Stomach (tissue), 8 donors: ENCODE measurements at regions not wholly inside any gene's neighbourhood (a gene's known extent, or its start where the extent isn't known, plus 50 kb on each side); places are given as distances from the start of the nearest gene placed in this dataset.

Source experiments
- DNase-seq, 2 donors: peaks; one replicate each; pipeline versions ENCODE4 v3.0.0 to v3.0.0-alpha.2; 2013 to 2019
- H3K27ac ChIP-seq, 5 donors: fragments of 200-600 bp in 4 of 5; sonication (generic) in 4 of 5; one replicate each; pipeline ENCODE4 v1.5.1; 2013 to 2019; ENCODE audit warnings: mild to moderate bottlenecking in 1 of 5, moderate library complexity in 1 of 5
- H3K27me3 ChIP-seq, 3 donors: fragments of 200-600 bp; sonication (generic); one replicate each; pipeline ENCODE4 v1.5.1; 2017 to 2019; ENCODE audit warnings: mixed run types in 1 of 3
- H3K36me3 ChIP-seq, 4 donors: fragments of 200-600 bp; sonication (generic); 1 replicate in 3 of 4; 2 replicates in 1 of 4; pipeline ENCODE4 v1.5.1; 2016 to 2019
- H3K4me1 ChIP-seq, 4 donors: fragments of 200-600 bp; sonication (generic); one replicate each; pipeline ENCODE4 v1.5.1; 2016 to 2019
- H3K4me3 ChIP-seq, 4 donors: fragments of 200-600 bp; sonication (generic) in 3 of 4; one replicate each; pipeline ENCODE4 v1.5.1; 2016 to 2019; ENCODE audit warnings: mild to moderate bottlenecking in 1 of 4
- H3K9me3 ChIP-seq, 4 donors: fragments of 200-600 bp; sonication (generic); one replicate each; pipeline ENCODE4 v1.5.1; 2016 to 2019
- EP300 ChIP-seq: sonication (generic); formaldehyde crosslinking; IDR thresholded peaks from one replicate; pipeline ENCODE4 v1.6.1; 2017; ENCODE audit warnings: antibody characterized with exemption
- POLR2A ChIP-seq, 4 donors: fragments of 450-650 bp; IDR thresholded peaks; one replicate each; pipeline ENCODE4 v1.6.1; 2016; ENCODE audit warnings: antibody characterized with exemption in 4 of 4, control low read depth in 2 of 4, mild to moderate bottlenecking in 1 of 4, moderate library complexity in 1 of 4
- POLR2AphosphoS5 ChIP-seq, 3 donors: sonication (generic); formaldehyde crosslinking; IDR thresholded peaks; one replicate each; pipeline ENCODE4 v1.6.1; 2016; ENCODE audit warnings: antibody characterized with exemption in 3 of 3
- WGBS, 5 donors: extraction: QIAGEN DNeasy Blood & Tissue Kit in 3 of 5; methylation state at CpG; one replicate each; pipeline versions ENCODE4 v1.1.5 to v1.1.7; 2013 to 2018; 5-methylcytosine and 5-hydroxymethylcytosine counted together
- intact Hi-C: fragments of 100-400 bp; cut with DNase I; formaldehyde crosslinking; loops from one replicate; pipeline ENCODE4 v1.15.1; 2023; ENCODE audit warnings: low total_unique reads
- TF ChIP-seq, protein P1 (sequence below), 7 experiments: fragments of 450-650 bp in 4 of 7; fragments of 200-600 bp in 3 of 7; sonication (generic) in 3 of 7; IDR thresholded peaks; one replicate each; pipeline ENCODE4 v1.5.1; 2016 to 2019; ENCODE audit warnings: antibody characterized with exemption in 7 of 7, control low read depth in 2 of 7, mild to moderate bottlenecking in 1 of 7
- donor health status: healthy with polysubstance abuse.
- donor health status: Bipolar disorder and iron deficiency.
- donor health status: healthy.

DNA sequence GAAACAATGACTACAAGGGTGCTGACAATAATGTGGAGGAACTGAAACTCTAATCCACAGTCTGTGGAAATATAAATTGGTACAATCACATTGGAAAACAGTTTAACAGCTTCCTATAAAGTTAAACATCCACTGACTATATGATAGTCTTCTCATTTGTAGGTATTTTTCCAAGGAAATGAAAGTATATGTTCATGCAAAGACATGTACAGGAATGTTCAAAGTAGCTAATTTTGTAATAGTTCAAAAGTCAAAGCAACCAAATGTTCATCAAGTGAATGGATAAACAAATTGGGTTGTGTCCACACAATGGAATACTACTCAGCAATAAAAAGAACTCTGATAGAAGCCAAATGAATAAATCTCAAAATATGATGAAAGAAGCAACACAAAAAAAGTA, 626.0 kb upstream of the IGFBP3 start:
- no peak for DNase-seq
- Histone ChIP-seq H3K9me3 (no peaks in the 10 kb centered on the region), H3K4me3 (no peak overlapping the region), H3K36me3 (no peaks in the 10 kb centered on the region), H3K27me3 (no peaks in the 10 kb centered on the region), H3K4me1 (peaks cover 0 to 4% (median 2%) of the 10 kb centered on the region in 4 donors), H3K27ac (no peak overlapping the region)
- TF ChIP-seq POLR2AphosphoS5 (IDR thresholded peaks at IDR 0.05) (no peak), POLR2A (IDR thresholded peaks at IDR 0.05) (no peak), EP300 (no peak)
- TF ChIP-seq, protein P1, sequence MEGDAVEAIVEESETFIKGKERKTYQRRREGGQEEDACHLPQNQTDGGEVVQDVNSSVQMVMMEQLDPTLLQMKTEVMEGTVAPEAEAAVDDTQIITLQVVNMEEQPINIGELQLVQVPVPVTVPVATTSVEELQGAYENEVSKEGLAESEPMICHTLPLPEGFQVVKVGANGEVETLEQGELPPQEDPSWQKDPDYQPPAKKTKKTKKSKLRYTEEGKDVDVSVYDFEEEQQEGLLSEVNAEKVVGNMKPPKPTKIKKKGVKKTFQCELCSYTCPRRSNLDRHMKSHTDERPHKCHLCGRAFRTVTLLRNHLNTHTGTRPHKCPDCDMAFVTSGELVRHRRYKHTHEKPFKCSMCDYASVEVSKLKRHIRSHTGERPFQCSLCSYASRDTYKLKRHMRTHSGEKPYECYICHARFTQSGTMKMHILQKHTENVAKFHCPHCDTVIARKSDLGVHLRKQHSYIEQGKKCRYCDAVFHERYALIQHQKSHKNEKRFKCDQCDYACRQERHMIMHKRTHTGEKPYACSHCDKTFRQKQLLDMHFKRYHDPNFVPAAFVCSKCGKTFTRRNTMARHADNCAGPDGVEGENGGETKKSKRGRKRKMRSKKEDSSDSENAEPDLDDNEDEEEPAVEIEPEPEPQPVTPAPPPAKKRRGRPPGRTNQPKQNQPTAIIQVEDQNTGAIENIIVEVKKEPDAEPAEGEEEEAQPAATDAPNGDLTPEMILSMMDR (IDR thresholded peaks at IDR 0.05), result no peak
- intact Hi-C loops, result no loop called here

DNA sequence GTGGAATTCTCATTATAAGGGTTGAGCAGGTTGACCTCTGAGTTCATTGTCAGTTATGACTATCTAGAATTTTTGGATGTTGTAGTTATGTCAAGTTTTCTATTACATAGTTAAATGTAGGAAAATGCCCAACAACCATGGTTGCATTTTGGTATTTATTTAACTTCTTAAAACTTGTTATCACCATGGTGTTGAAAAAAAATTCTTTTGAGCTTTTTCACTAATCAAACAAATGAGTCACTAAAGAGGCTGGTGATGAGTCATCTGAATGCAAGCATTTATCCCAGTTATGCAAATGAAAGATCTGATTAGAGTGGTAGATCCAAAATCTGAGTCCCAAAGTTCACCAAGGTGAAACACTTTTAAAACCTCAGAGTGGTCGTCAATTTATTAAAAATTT, 624.7 kb upstream of the IGFBP3 start:
- H3K36me3 ChIP-seq, result no peaks in the 10 kb centered on the region
- H3K27me3 ChIP-seq, result no peaks in the 10 kb centered on the region
- 58 to 66% (median 63%) methylated on average over 1 of the region's 1 CpG for WGBS, 5 donors
- H3K27ac ChIP-seq, result no peak overlapping the region
- no peak for DNase-seq
- intact Hi-C loops, result no loop called here
- no peaks in the 10 kb centered on the region for H3K9me3 ChIP-seq
- H3K4me3 ChIP-seq, result no peak overlapping the region
- peaks cover 0 to 4% (median 2%) of the 10 kb centered on the region in 4 donors for H3K4me1 ChIP-seq
- no peak for TF ChIP-seq POLR2AphosphoS5 (IDR thresholded peaks at IDR 0.05)
- TF ChIP-seq, protein P1 (IDR thresholded peaks at IDR 0.05), result no peak
- no peak for TF ChIP-seq EP300
- TF ChIP-seq POLR2A (IDR thresholded peaks at IDR 0.05), result no peak

DNA sequence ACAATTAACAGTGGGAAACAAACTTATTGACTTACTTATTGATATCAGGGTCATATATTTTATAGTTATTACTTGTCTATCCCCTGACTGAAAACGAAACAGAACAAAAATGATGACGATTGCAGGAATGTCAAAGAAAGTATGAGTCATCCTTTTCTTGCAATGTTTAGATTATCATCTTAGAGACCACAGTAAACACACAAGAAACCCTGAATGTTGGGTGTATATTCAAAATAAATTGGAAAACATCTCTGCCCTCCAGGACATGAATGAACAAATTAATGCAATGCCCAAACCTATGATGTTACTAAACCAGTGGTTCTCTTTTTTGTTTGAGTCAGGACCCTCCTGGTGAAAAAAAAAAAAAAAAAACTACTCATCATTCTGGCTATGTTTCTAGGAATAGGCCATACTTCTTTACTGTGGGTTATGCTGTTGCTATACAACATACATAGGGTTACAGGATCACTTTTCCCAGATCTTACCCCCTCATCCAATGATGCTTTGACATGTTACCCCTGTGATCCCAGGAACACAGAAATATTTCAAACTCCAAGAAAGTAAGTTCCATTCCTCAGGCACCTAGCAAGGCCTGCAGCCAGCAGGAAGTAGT, 623.4 kb upstream of the IGFBP3 start:
- intact Hi-C loops, result no loop called here
- Histone ChIP-seq H3K4me1 (peaks cover 0 to 4% (median 2%) of the 10 kb centered on the region in 4 donors), H3K9me3 (no peaks in the 10 kb centered on the region), H3K27ac (no peak overlapping the region), H3K36me3 (no peaks in the 10 kb centered on the region), H3K27me3 (no peaks in the 10 kb centered on the region), H3K4me3 (no peak overlapping the region)
- TF ChIP-seq POLR2A (IDR thresholded peaks at IDR 0.05), result no peak
- no peak for TF ChIP-seq POLR2AphosphoS5 (IDR thresholded peaks at IDR 0.05)
- TF ChIP-seq, protein P1 (IDR thresholded peaks at IDR 0.05), result no peak
- no peak for TF ChIP-seq EP300
- no peak for DNase-seq
- 8 to 22% (median 17%) methylated on average over 2 of the region's 2 CpGs for WGBS, 5 donors

DNA sequence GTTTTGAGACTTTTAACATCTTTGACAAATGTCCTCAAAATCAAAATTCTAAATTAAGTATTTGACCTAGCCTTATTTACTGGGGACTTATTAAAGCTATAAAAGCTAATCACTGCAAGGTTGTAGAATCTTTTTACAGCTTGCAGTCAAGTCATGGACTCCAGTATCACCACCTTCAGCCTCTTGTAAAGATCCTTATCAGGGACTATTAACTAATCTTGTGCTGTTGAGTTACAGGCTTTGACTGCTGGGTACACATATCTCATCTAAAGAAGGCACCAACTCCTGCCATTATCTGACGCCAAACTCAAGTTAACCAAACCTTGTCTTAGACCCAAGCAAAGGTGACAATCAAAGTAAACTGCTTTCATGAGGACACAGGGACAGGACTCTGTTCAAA, 621.0 kb upstream of the IGFBP3 start:
- WGBS, 5 donors, result 77 to 96% (median 83%) methylated on average over 1 of the region's 1 CpG
- DNase-seq, result no peak
- intact Hi-C loops, result no loop called here
- H3K9me3 ChIP-seq, result no peaks in the 10 kb centered on the region
- no peak overlapping the region for H3K27ac ChIP-seq
- H3K4me3 ChIP-seq, result no peak overlapping the region
- TF ChIP-seq EP300 (no peak), POLR2A (IDR thresholded peaks at IDR 0.05) (no peak), POLR2AphosphoS5 (IDR thresholded peaks at IDR 0.05) (no peak)
- TF ChIP-seq, protein P1 (IDR thresholded peaks at IDR 0.05), result no peak
- peaks cover 0 to 4% (median 2%) of the 10 kb centered on the region in 4 donors for H3K4me1 ChIP-seq
- no peaks in the 10 kb centered on the region for H3K36me3 ChIP-seq
- no peaks in the 10 kb centered on the region for H3K27me3 ChIP-seq
